ENCODE measurements at regions not wholly inside any gene's neighbourhood (a gene's known extent, or its start where the extent isn't known, plus 50 kb on each side); places are given as distances from the start of the nearest gene placed in this dataset.

DNA sequence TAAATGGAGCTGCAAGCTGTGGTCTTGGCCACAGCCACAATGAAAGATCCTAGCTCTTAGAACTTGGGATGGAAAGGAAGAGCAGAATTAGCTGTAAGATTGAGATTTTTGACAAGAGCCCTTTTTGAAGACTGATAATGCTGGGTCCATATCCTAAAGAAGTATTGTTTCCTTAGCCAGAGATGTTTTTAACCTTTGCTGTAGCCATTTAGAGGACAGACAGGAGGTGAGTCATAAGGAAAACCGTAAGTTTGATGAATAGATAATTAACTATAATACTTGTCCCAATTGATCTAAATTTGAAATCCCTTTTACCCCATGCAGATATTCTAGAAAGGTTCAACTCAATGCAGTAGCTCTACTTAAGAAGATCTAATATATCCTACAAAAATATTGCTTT lies 213.7 kb downstream of the HTR1B start:
- H3K36me3 ChIP-seq, result no peaks in the 10 kb centered on the region
- no peaks in the 10 kb centered on the region for H3K27me3 ChIP-seq (replicated peaks; ENCODE audit: insufficient read depth)
- no peak for ATAC-seq (ENCODE audit: insufficient number of reproducible peaks, low FRiP score, low read depth)
- H3K4me1 ChIP-seq (ENCODE audit: control insufficient read depth in 1 of 2, low read depth in 2 of 2), result no peaks in the 10 kb centered on the region
- H3K27ac ChIP-seq, result no peak overlapping the region
- no peak for TF ChIP-seq CTCF (IDR thresholded peaks at IDR 0.05)
- DNase-seq (ENCODE audit: low spot score), result no peak
- H3K9me3 ChIP-seq, result no peaks in the 10 kb centered on the region
- H3K4me3 ChIP-seq, result no peak overlapping the region

GRCh38 chr6:77245026-77245425 lies 218.3 kb downstream of the HTR1B start:
- Histone ChIP-seq H3K27ac (no peak overlapping the region), H3K9me3 (no peaks in the 10 kb centered on the region), H3K4me3 (no peak overlapping the region), H3K27me3 (replicated peaks; ENCODE audit: insufficient read depth) (no peaks in the 10 kb centered on the region), H3K36me3 (no peaks in the 10 kb centered on the region), H3K4me1 (ENCODE audit: control insufficient read depth in 1 of 2, low read depth in 2 of 2) (no peaks in the 10 kb centered on the region)
- no peak for TF ChIP-seq CTCF (IDR thresholded peaks at IDR 0.05)
- DNase-seq (ENCODE audit: low spot score) (no peak), ATAC-seq (ENCODE audit: insufficient number of reproducible peaks, low FRiP score, low read depth) (no peak)

- Histone ChIP-seq H3K4me1 (ENCODE audit: control insufficient read depth in 1 of 2, low read depth in 2 of 2) (no peaks in the 10 kb centered on the region), H3K27ac (no peak overlapping the region), H3K4me3 (no peak overlapping the region), H3K9me3 (no peaks in the 10 kb centered on the region), H3K27me3 (replicated peaks; ENCODE audit: insufficient read depth) (no peaks in the 10 kb centered on the region), H3K36me3 (no peaks in the 10 kb centered on the region)
- no peak for ATAC-seq (ENCODE audit: insufficient number of reproducible peaks, low FRiP score, low read depth)
- DNase-seq (ENCODE audit: low spot score), result no peak
- TF ChIP-seq CTCF (IDR thresholded peaks at IDR 0.05), result no peak
These were observed 231.6 kb downstream of the HTR1B start for GRCh38 chr6:77231438-77232305.

DNA sequence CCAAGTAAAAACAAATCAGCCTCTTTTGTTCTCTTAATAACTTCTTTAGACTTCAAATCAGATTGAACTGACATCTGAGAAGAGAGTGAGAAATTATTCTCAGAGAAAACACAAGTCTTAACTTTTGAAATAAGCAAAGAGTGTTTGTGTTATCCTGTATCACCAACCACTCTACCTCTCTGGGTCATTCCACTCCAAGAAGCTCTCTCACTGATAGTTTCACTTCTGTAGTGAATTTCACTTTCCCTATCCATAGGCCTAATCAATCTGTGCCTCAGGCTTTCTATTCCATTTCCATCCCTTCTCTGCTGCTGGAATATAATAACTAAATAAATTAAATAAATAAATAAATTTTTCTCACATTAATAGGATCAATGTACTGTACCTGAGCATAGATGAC lies 235.0 kb downstream of the HTR1B start:
- no peaks in the 10 kb centered on the region for H3K27me3 ChIP-seq (replicated peaks; ENCODE audit: insufficient read depth)
- DNase-seq (ENCODE audit: low spot score) (no peak), ATAC-seq (ENCODE audit: insufficient number of reproducible peaks, low FRiP score, low read depth) (no peak)
- H3K4me1 ChIP-seq (ENCODE audit: control insufficient read depth in 1 of 2, low read depth in 2 of 2), result no peaks in the 10 kb centered on the region
- H3K9me3 ChIP-seq, result no peaks in the 10 kb centered on the region
- H3K27ac ChIP-seq, result no peak overlapping the region
- H3K4me3 ChIP-seq, result no peak overlapping the region
- no peaks in the 10 kb centered on the region for H3K36me3 ChIP-seq
- no peak for TF ChIP-seq CTCF (IDR thresholded peaks at IDR 0.05)

DNA sequence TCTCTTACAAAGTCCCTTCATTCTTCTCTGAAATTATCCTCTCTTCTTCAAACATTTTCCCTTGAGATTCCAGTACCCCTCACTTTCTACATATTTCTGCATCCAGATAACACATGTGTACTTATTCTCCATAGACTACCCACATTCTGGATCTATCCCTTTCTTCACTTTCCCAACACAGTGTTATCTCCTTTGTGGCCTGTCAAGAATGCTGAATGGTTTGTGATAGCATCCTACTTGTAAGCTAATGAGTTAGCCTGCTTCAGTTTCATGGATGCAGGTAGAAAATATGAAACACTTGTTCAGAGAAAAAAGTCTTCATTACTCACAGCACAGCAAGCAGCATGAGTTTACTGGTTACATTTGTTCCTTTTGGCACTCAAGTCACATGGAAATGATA lies 245.4 kb downstream of the HTR1B start:
- DNase-seq (ENCODE audit: low spot score), result no peak
- no peak for ATAC-seq (ENCODE audit: insufficient number of reproducible peaks, low FRiP score, low read depth)
- TF ChIP-seq CTCF (IDR thresholded peaks at IDR 0.05), result no peak
- H3K27ac ChIP-seq, result no peak overlapping the region
- no peaks in the 10 kb centered on the region for H3K27me3 ChIP-seq (replicated peaks; ENCODE audit: insufficient read depth)
- no peaks in the 10 kb centered on the region for H3K4me1 ChIP-seq (ENCODE audit: control insufficient read depth in 1 of 2, low read depth in 2 of 2)
- no peaks in the 10 kb centered on the region for H3K36me3 ChIP-seq
- no peak overlapping the region for H3K4me3 ChIP-seq
- H3K9me3 ChIP-seq, result no peaks in the 10 kb centered on the region

Data from thoracic aorta (tissue), 2 donors.